Activated naive CD4-positive, alpha-beta T cell (primary cell): ENCODE measurements at regions not wholly inside any gene's neighbourhood (a gene's known extent, or its start where the extent isn't known, plus 50 kb on each side); places are given as distances from the start of the nearest gene placed in this dataset.

Source experiments
- DNase-seq, 4 experiments: peaks; one replicate each; lab custom pipeline; 2025; lab: John Stamatoyannopoulos, UW

DNA sequence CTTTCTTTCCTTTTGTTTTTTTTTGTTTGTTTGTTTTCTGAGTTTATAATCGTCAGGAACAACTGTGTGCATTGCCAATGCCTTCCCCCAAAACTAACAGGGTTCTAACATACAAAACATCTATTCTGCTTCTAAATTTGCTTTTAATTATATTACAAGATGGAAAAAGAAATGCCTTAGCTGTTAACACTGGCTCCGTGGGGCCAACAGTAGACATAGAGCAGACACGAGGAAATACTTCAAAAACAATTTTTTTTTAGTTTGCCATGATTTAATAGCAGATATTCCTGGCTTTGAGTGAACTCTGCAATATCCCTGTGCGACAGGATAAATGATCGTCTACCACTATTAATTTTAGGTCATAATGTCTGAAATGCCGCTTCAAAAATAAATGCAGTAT is 153.3 kb upstream of the HNRNPA3 start:
- DNase-seq: no peak

DNA sequence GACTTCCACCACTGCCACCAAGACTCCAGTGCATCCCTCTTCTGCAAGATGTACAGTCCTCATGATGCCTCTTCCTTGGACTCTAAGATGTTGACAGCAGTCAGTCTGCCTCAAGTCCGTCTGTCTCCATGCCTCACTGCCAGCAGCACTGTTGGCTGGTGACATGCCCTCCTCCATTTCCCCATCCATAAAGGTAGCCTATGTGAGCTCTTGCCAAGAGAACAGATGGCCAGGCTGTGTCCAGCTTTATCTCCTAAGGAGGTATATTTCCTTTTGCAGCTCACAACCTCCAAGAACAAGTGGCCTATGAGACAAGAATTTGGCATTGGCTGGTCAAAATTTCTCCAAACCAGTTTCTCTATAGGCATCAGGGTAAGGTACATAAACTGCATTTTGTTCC is 149.3 kb upstream of the HNRNPA3 start:
- no peak for DNase-seq

DNA sequence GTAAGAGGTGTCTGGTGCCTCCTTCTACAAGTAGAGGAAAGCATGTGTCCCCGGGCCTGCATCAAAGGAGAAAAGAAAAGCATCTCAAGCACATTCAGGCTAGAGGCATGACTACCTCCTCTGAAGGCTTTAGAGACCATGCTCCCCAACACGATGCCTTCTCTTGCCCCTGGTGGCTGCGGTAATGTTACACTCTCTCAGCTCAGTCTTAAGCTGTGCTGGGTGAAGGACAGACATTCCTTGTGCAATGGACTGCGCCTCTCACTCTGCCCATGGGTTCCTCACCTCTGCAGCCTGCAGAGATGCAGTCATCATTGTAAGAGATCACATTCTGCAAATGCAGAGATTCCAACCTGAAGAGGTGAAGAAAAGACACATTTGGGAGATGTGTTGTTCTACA is 148.2 kb upstream of the HNRNPA3 start:
- DNase-seq: no peak

DNA sequence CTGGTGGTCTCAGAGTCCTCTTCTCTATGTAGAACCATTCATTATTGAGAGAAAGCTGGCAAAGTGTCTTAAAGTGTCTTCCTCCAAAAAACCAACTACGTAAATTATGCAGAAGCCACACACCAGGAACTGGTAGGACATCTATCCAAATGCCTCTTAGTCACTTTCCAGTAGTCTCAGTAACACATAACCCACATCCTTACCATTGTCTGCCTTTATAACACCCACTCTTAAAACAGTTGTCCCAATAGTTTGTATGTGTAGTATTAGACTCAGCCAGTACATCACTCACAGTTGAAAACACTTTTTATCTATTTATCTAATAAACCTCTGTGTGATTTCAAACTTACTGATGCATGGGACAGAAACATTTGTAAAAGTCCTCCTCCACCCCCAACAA is 143.6 kb upstream of the HNRNPA3 start:
- DNase-seq: no peak

DNA sequence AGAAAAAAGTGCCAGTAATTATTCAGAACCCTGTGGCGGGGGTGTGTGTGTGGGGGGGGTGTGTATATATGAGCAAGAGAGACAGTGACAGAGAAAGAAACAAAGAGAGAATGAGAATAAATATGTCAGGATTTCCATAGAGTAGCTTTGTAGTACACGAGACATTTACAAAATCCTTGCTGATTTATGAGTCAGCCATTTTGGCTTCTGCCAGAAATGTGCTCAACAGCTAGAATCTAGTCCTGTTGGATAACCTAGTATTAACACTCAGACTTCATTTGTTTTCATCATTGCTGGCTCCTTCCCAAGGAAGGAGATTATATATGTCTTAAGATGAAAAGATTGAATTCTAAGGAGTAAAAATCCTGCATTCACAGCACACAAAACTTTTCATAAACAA is 140.5 kb upstream of the HNRNPA3 start:
- no peak for DNase-seq

DNA sequence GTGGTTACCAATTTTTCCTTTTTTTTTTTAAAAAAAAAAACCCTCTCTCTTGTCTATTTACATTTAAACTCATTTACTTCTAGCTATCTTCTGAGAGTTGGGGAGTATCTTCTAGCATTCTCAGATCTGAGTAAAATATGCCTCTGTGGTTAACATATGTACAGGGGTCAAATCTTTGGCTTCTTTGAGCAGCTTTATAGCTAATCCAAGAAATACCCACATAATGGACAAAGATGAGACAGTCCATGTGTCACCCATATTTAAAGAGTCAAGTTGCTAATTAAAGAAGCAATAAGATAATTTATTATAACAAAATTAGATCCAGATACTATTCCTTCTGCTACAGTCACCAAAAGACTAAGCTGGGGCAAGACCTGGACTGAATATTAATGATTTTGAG is 139.0 kb upstream of the HNRNPA3 start:
- no peak for DNase-seq

DNA sequence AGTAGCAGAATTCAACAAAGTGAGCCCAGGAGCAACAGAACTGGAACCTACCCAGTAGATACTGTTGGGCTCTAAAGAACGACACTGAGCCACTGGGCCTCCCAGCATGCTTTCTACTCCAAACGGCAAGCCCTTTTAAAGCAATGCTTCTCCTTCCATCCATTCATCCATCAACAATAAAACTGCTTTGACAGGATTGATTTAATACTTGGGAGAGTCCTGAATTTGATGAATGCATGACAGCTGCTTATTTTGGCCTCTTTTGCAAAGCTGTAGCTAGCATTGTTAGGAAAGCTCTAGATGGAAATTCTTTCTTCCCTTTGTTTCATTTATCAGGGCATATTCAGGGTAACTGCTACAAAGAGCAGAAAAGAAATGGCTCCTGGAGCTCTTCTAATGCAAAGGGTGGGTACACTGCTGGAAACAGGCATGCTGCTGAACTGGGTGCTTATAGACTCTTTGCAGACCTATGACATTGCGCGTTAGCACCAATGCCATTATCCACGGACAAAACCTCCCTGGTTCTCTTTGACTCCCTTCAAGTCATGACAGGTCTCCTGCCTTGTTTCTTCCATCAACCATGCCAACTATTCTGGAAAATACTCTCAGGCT is 138.4 kb upstream of the HNRNPA3 start:
- DNase-seq: no peak

DNA sequence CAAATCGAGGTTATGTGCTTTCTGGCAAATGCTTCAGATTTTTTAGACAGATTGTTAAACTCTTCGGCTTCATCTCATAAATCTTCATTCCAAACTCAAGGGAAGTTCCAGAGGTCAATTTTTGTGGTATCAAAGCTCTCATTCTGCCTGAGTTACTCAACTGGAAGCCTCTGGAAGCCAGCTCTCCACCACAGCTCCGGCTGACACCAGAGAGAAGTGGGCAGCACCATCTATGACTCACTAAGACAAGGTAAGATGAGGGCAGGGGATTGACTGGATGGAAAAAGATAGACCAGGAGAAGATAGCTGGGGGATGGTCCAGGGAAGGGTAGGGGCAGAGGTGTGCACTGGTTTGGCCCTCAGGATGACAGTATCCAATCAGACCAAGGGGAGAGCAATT is 137.3 kb upstream of the HNRNPA3 start:
- no peak for DNase-seq

DNA sequence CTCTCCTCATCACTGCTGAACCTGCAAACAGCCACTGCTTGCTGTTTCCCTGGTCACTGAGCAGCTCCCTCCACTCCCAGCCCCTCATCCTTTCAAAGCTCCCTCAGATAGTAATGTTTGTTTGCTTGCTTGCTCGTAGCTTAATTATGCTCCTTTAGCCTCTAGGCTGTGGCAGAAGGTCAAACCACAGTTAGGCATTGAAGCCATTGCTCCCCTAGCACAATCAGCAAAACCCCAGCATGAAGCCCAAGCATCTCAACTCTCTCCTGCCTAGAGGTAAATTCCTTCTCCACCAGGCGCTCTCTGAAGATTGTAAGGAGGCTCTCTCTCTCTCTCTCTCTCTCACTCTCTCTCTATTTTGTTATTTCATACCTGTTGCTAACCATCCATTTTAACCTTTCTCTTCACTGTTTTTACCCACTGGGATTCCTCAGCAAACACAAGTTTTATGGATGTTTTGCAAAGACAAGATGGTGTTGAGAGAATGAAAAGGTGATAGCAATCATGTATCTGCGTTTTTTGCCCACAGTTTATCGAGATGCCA is 135.9 kb upstream of the HNRNPA3 start:
- DNase-seq: no peak

DNA sequence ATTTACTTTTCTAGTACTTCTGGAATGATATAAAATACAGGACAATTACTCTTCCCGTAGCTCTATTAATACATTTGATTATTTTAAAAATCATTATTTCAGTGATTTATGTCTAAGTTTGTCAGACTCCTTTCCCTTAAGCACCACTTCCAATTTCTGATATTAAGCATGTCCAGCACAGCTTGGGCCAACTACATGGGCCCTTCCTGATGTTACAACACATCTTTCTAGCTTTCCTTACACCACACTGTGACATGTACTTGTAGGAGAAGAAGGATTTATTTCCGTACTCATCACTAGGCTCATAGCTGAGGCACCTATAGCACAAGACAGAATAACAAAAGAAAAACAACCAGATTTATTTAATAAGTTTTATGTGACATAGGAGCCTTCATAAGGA is 134.8 kb upstream of the HNRNPA3 start:
- no peak for DNase-seq

DNA sequence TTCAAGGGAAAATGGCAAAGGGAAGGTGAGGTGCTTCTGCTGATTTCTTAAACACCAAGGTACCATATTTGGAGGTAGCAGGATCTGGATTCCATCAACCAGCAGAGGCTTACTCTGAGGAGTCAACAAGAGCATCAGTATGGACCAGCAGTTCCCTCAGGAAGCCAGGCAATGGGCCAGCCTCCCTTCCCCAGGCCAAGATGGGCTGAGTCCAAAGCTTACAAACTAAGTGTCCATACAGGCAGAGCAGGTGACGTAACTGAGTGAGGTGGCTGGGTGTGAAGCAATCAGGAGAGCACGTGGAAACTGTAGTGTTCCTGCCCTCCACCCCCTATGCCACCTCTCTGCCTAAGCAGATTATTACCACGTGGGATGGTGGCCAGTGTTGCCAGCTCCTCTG is 134.2 kb upstream of the HNRNPA3 start:
- DNase-seq: no peak

DNA sequence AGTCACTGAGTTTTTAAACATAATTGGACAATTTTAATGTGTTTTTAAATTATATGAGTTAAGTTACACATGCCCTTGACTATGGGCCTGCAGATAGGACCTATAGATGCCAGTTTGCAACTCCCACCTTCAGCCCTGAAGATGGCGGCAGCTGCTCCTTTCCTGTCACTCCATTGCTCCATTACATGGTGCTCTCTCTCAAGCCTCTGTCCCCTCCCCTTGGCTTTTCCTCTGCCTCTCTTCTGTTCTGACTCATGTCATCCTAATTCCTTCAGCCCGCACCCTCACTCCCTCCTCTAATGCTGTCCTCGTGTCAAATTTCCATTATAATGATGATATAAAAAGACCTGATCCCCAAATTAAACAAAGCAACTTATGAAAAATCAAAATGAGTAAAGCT is 133.7 kb upstream of the HNRNPA3 start:
- DNase-seq: no peak

DNA sequence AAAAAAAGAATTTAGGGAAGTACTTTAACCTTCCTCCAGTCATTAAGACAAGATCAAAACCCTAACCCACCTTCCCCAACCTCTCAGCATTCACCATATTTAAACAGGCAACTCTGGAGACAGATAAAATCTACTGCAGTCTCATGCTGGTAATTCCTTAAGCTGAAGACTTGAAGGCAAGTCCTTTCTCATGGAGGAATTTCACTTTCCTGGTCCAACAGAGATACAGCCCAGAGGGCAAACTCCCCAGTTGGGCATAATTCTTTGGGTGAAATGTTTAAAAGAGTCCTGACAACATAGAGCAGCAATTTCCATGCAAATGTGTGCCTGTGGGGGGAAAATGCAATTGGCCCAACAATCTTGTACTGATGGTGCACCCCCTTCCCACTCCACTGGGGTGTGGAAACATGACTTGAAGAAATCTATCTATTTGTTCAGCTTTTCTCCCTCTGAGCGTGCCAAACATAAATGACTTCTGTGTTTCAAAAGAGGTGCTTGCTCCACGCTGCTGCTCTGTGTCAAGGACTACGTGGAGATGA is 131.8 kb upstream of the HNRNPA3 start:
- no peak for DNase-seq

DNA sequence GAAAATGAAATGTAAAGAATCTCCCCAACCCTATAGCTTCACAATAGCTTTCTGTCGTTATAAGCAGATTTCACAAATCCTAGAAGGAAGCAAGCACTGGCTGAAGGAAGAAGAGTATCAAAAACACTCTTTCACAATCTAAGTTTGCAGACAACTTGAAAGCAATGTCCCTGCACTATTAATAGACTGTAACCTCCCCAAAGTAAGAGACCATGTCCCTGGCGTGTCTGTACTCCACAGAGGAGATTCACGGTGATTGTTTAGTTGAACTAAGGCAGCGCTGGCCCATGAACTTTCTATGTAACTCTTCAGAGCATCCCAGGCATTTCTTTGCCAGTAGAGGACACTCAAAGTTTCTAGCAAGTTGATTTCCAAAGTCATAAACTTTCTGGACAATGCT is 128.0 kb upstream of the HNRNPA3 start:
- no peak for DNase-seq

DNA sequence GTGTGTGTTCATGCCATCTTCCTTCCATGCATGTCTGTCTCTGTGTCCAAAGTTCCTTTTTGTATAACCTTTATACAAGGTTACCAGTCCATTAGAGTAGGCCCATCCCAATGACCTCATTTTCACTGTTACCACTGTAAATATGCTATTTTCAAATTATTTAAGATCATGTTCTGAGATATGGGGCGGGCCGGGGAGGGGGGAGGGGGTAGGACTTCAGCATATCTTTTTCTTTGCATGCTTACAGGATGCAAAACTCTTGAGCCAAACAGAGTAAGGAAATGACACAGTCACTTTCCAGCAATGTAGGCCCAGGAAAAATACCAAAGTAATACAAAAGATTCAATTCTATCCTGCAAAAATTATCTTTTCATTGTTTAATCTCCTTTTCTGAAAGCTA is 124.1 kb upstream of the HNRNPA3 start:
- DNase-seq: no peak

DNA sequence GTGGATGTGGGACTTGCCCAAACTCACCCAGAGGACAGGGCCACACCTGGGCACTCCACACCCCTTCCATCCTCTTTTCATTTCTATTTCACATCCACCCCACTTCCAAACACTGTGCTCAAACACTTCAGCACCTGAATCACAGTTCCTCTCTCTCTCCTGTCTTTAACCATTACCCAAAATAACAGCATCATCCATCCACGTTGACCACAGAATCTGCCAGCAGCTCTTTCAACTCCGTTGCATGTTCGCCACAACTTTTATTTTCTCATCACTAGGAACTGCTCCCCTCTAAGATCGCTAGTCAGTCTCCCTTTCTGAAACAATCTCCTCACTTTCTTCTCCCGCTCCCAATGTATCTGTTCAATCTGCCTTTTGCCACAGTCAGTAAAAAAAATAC is 121.6 kb upstream of the HNRNPA3 start:
- no peak for DNase-seq

DNA sequence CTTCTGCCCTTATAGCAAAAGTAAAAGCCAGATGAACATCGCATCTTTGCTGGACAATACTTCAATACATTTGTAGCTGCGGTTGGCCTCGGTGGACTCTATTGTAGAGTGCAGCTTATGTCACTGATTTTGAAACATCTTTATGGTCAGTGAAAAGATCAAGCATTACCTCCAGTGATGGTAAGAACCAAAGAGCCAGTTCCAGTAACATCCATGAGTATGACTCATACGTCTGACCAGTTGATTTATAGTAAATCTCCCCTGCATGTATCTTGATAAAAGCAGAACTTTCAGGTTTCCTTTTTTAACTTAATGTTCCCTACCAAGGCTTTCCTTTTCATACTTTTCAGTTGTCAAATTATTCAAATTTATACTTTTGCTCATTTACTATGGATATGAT is 119.2 kb upstream of the HNRNPA3 start:
- DNase-seq: no peak

DNA sequence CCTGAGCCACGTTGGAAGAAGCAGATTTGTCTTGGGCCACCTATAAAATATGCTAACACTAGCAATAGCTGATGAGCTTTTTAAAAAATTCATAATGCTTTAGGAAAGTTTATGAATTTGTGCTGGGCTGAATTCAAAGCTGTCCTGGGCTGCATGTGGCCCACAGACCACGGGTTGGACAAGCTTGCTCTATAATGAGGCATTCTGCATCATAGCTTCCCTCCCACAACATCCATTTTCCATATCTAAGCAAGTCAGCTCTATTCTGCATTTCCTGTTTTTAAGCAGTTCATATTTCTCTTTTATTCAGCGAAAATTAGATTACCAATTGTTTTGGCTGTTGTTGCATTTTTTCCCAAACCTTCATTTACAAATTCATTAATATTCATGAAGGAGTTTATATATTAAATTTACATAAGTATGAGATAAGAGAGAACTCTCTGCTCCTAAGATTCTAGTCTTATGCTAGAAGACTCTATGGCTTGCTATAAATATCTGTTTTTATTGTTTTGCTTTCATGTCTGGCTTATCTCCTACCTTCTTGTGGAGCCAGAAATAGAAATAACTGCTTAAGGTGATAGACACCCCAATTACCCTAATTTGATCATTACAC is 114.5 kb upstream of the HNRNPA3 start:
- no peak for DNase-seq

DNA sequence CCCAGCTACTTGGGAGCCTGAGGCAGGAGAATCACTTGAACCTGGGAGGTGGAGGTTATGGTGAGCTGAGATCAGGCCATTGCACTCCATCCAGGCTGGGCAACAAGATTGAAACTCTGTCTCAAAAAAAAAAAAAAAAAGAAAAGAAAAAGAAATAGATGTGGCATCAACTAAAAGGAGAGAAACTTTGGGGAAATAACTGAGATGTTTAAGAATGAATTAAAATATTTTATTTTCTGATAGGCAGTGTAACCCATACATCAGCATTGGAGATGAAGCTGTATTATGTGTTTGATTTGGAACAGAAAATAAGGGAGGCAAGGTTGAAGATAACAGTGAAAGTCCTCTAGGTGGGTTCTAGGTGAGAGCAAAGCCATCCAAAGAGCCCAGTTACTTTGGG is 110.7 kb upstream of the HNRNPA3 start:
- DNase-seq: no peak

DNA sequence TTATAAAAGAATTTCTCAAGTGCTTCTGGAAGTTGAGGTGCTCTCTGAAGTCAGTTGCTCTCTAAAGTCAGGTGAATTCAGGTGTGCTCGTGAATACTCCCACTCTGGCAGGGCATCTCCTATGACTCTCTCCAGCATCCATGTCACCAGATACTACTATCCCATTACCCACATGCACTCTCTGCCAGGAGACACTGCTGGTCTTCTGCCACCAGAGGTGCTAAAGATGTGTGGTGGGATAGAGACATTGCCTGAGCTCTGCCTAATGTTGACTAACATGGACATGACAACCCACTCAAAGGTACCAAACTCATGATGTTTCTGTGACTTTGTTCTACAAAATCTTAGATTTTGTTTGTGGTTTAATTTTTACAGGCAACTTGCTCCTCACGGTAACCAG is 106.4 kb upstream of the HNRNPA3 start:
- no peak for DNase-seq

DNA sequence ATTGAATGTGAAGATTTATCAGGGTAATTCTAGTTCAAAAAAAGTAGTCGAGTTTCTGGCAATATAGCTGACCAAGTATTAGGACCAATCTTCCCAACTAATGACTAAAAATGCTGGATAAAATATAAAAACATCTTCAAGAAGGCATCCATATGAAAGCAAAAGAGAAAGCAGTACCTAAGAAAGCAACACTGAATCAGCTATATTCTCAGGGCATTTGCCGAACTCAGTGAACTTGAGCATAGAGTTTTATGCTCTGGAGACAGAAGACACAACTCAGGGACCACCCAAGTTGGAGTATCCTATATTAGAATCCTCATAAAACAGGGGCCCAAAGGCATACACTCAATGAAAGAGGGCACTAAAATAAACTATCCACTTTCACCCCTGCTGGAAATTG is 103.7 kb upstream of the HNRNPA3 start:
- no peak for DNase-seq

DNA sequence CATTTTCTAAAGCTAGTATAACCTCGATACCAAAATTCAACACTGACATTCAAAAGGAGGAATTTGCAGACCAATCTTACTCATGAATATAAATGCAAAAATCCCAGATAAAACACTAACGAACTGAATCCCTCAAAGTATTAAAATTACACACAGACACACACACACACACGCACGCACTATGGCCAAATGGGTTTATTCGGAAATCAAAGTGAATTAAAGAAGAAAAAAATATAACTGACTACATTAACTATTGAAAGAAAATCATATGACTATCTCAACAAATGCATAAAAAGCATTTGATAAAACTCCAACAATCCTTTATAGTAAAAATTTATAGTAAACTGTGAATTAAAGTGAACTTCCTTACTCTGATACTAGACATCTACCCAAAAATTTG is 97.9 kb upstream of the HNRNPA3 start:
- no peak for DNase-seq

DNA sequence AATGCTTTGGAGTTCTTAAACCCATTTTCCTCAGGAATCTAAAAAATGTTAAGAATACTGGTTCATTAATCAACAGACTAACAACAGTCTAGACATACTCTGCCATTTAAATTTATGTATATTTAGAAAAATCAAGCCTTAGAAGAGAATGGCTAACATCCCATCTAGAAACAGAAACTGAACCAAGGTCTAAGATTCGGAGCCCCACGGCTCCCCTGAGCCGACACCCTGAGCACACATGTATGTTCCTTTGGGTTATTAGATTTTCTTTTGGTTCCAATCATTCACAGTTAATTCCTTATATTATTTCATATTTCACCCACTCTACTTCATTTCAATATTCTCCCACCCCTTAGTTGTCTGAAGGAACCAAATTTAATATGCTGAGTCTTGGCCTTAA is 94.8 kb upstream of the HNRNPA3 start:
- DNase-seq: no peak

DNA sequence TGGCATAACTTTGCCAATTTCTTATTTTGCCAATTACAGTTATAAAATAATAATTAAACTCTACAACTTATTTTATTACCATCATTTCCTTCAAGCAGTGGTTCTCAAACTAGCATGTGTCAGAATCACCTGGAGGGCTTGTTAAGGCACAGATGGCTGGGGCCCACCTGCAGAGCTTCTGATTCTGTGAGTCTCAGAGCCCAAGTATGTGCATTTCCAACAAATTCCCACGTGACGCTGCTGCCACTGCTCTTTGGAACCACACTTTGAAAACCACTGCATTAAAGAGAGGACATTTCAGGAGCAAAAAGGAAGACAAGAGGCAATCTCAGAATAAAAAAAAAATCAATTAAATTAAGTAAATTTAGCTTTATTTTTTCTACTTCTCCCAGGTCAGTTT is 94.0 kb upstream of the HNRNPA3 start:
- no peak for DNase-seq
